ENCODE measurements at regions not wholly inside any gene's neighbourhood (a gene's known extent, or its start where the extent isn't known, plus 50 kb on each side); places are given as distances from the start of the nearest gene placed in this dataset.

- TF ChIP-seq POLR2AphosphoS5 (IDR thresholded peaks at IDR 0.05): no peak
- no peak for TF ChIP-seq POLR2A (IDR thresholded peaks at IDR 0.05)
Measured at GRCh38 chr5:165781738-165782137, 2276.3 kb downstream of the MAT2B start.

All from transverse colon (tissue), 3 donors.